Esophagus mucosa (tissue), 1 donor: ENCODE measurements at regions not wholly inside any gene's neighbourhood (a gene's known extent, or its start where the extent isn't known, plus 50 kb on each side); places are given as distances from the start of the nearest gene placed in this dataset.

Experiments used
- ATAC-seq: fragments of 200-7000 bp; cut with Tn5 transposase; one replicate; pipeline ENCODE4 v1.9.1; 2020
- donor health status: DM: yes; HTN: yes; CAD: no.

DNA sequence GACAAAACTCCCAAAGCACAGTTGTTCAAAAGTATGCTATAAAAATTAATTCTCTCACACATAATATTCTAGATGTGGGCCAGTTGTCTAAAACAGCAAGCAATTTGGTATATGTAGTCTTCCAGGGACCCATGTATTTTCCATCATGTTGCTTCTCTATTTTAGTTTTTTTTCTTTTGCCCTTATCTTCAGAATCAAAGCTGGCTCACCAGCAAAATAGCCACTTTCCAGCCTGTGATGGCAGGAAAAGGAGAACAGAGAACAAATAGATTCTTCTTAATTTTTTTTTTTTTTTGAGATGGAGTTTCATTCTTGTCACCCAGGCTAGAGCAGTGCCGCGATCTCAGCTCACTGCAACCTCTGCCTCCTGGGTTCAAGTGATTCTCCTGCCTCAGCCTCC, 680.8 kb upstream of the TENM3 start:
- ATAC-seq = no peak

DNA sequence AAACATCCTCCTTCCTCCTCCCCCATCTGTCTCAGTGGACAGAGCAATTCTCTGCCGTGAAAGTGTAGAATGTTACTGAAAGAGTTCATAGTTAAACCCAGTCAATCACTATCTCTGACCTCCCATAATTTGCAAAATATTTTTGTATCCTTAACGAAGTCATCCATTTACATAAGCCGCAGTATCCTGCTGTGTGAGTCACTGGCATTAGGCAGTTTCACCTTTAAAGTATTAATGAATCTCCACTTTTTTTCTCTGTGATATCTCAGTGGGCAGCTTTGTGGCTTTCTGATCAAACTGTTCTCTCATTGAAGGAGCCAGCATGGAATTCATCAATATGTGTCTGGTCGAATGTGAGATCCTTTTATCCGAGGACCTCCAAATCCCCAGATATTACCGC, 678.6 kb upstream of the TENM3 start:
- ATAC-seq = no peak

DNA sequence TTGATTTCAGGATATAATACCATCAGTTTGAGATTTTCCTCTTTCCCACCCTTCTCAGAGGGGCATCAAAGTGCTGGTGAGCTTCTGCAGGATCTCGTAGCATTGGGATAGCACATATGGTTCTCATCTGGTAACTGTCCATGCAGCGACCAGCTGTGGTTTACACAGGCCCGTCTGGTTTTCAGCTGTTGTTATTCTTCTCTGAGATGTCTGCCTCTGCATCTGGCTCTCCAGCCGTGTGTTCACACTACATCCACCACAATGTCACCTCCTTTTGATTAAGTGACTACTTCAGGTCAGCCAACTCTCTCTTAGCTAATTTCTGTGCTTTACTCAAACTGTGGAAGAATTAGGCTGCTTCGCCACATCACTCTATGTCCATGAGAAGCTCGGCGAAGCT, 676.7 kb upstream of the TENM3 start:
- no peak for ATAC-seq

DNA sequence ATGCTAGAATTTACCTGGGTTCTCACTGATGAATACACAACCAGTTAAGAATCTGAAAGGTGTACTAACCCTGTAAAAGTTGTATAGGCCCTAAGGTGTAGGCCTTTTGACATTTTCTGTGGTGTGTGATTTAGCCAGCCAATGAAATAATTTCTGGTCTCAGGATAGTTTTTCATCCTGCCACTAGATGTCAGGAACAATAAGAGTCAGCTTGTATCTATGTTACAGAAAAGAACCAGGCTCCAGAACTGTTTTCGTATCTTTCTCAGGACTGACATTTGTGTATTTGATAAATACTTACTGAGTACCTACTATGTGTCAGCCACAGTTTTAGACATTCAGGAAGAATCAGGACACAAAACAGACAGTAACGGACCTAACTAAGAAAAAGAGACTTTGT, 673.6 kb upstream of the TENM3 start:
- ATAC-seq = peak; percentile 59

DNA sequence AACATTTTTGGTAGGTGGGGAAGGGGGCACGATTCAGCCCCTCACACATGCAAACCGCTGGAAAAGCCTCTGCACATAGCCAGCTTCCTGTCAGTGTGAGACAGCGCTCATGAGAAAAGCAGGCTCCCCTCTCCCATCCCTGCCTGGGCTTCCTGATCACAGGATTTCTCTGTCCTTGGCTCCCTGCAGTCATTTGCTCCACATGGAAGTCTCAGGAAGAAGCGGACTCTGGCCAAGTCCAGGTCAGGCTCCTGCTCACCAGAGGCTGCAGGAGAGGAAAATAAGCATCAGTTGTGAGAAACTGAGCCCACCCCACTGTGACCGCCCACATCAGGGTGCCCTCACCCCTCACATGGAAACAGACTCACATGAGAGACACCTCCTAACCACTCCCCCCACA, 664.3 kb upstream of the TENM3 start:
- ATAC-seq = no peak

DNA sequence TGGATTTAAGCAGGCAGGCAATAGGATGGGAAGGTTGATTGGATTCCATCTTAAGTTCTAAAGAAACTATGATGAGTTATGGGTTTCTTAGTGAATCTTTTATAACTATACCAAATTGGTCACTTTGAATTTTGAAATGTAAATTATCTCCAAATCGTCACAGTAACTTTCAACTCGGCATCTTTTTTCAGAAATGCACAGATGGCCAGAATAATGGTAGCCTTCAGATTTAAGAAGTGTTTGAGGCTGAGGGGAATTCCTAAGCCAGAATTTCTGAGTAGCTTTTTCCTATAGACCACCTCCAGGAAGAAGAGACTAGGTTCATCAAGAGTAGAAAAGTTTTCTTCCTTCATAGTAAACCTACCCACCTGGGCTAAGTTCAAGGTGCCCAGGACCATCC, 663.7 kb upstream of the TENM3 start:
- no peak for ATAC-seq

GRCh38 chr4:181581983-181582382, 661.2 kb upstream of the TENM3 start:
- ATAC-seq = peak; percentile 61

DNA sequence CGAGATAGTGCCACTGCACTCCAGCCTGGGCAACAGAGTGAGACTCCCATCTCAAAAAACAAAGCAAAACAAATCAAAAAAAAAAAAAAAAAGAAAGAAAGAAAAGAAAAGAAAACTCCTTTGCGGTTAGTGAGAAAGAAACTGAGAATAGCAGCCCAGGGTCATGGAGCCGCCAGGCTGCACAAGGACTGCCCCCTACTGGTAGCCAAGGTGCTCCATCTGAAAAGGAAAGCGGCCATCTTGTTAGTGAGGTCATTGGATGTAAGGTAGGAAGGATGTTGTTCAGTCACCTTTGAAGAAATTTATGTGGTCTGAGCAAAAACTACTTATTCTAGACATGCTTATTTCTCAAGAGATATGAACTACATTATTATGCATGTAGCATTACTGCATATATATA, 660.6 kb upstream of the TENM3 start:
- ATAC-seq = no peak

DNA sequence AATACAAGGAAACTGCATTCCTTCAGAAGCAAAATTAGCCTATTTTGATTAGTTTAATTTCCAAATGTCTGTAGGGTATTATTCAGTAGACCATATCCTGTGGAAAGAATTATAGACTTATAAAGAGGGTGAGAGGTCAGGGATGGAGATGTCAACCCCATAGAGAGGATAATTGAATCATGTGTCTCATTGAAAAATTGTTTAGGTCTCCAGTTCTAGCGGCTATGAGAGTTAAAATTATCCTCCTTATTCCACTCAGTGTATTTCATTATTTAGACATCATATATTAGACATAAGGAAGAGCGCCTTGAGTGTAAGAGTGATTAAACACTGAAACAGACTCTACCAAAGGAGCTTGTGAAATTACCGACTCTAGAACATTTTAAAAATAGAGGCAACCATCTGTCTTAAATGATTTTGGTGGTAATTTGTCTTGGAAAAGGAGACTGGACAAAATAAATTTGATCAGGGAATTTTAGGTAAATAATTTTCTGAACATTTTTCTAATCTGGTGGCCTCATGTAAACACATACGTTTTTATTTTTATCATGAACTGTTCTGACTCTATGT, 654.4 kb upstream of the TENM3 start:
- ATAC-seq = no peak

DNA sequence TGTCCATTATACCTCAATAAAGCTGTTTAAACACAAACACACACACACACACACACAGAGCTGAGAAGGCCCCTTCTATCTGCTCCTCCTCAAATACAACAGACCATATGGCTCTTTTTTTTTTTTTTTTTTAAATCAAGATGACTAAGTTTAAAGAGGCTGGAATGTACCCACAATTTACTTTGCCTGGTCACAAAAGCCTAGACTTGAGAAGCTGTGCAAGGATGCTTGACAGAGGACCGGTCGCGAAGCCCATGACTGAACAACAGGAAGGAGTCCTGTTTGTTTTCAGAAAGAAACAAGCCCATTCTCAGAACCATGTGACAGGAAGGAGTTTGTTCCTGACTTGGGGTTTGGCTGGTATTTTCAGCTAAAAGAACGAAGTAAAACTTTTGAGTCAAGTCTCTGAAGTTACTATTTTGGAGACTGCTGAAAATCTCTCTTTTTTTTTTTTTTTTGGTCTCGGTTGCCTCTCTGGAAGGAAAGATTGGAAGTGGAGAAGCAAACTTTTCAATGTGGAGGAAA, 650.9 kb upstream of the TENM3 start:
- no peak for ATAC-seq

DNA sequence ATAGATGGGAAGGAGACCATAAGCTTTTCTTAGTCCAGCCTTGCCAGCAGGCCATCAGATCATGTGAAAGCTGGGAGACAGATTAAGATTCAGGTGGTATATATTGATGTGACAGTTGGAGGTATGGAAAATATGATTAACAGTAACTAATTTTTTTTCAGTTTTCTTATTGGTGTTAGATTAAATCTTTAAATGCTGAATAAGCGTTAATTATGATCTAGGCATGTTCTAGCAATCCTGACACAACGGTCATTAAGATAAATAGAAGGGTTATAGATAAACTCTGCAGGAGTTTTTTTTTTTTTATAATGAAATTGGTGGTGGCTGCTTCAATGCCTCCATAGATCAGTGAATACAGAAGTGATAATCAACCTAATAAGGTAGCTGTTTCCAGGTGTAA, 649.5 kb upstream of the TENM3 start:
- ATAC-seq = no peak

DNA sequence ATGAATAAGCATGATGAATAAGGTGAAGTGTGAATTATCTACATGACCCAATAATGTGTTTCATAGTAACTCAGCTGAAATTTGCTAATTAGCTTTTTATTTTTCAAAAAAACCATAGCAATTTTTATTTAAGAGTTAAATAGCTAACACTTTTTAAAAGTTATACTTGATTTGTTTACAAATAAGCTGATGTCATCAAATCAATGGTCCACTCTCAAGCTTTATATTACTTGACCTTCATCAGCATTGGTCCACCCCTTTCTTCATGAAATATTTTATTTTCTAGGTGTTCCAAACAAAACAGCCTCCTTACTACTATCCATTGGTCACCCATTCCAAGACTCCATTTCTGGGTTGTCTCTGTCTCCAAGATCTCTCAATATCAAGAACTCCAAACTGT, 649.0 kb upstream of the TENM3 start:
- no peak for ATAC-seq

- ATAC-seq = no peak
Observed at GRCh38 chr4:181595716-181596115, 647.5 kb upstream of the TENM3 start.

DNA sequence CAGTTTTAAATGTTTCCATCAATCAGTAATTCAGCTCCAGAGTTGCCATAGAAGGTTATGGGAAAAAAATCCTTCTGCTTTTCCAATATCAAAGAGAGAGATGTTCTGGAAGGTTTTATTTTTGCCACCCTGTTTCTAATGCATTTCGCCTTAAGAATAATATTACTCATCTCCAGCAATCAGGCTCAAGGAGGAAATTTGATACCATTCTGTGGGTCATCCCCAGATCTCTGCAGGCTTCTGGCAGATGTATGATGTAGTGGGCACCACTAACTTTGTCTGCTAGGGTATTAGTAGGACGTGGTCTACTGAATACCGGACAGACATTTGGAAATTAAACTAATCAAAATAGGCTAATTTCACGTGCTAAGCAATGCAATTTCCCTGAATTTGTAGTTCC, 645.4 kb upstream of the TENM3 start:
- ATAC-seq = no peak

- ATAC-seq = no peak
Observed at GRCh38 chr4:181599134-181599533, 644.1 kb upstream of the TENM3 start.

- ATAC-seq = no peak
Observed at GRCh38 chr4:181601103-181601502, 642.1 kb upstream of the TENM3 start.

GRCh38 chr4:181604546-181604945, 638.7 kb upstream of the TENM3 start:
- no peak for ATAC-seq

GRCh38 chr4:181606300-181606699, 636.9 kb upstream of the TENM3 start:
- ATAC-seq = no peak

GRCh38 chr4:181608181-181608580, 635.0 kb upstream of the TENM3 start:
- no peak for ATAC-seq

GRCh38 chr4:181611033-181611711, 632.0 kb upstream of the TENM3 start:
- ATAC-seq = no peak

GRCh38 chr4:181611946-181612600, 631.1 kb upstream of the TENM3 start:
- ATAC-seq = no peak

DNA sequence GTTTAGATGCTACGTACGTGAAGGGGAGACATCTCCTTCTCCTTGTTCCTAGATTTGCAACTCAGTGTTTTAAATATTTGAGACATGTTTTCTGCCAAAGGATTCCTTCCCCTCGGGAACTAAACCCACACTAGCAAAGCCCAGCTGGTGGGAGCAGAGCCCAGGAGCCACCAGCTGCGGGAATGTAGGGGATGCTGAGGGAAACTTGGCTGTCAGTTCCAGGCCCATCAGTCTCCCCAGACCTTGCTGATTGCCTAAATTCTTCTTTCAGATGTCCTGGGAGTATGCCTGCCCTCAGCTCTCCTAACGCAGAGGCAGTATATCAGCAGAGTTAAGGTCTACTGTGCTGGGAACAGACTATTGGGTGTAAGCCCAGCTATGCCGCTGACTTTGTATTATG, 630.0 kb upstream of the TENM3 start:
- ATAC-seq = no peak

DNA sequence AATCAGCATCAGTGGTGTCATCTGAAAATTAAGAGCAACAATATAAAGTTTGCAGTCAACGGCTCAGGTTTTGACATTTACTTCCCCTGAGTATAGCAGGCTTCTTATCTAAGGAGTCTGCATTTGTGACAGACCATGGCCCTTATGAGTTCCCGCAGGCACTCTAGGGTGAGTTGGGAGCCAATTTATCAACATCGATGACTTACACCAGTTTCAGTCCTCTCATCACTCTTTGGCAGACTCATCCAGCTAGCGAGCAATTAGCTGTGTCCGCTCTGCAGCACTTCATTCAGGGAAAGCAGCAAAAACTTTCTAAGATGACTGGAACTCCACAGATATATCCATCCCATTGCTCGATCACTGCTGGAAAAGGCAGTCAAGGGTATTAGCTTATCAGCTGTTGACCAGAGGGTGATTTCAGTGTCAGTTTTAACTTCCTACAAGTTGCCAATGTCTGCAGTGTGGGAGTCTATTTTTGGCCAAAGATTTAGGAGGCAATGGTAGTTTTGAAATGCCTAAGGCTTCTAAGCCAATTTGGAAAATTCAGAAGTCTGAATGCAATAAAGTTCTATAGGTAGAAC, 625.1 kb upstream of the TENM3 start:
- ATAC-seq = no peak

- ATAC-seq = no peak
Observed at GRCh38 chr4:181618896-181619295, 624.3 kb upstream of the TENM3 start.
